ENCODE measurements at regions not wholly inside any gene's neighbourhood (a gene's known extent, or its start where the extent isn't known, plus 50 kb on each side); places are given as distances from the start of the nearest gene placed in this dataset.

GRCh38 chr14:66206554-66206953, 279.6 kb upstream of the CCDC196 start:
- DNase-seq = no peak
- Histone ChIP-seq H3K4me1 (ENCODE audit: control insufficient read depth in 1 of 2, insufficient read depth in 2 of 2, low read depth in 1 of 2, low read length in 1 of 2) (no peaks in the 10 kb centered on the region), H3K9me2 (no peaks in the 10 kb centered on the region), H3K9me3 (no peaks in the 10 kb centered on the region), H3K27ac (ENCODE audit: low read depth in 2 of 2, low read length in 1 of 2) (no peak overlapping the region), H3K4me3 (ENCODE audit: low read depth in 2 of 2, low read length in 1 of 2) (no peak overlapping the region), H3K4me2 (no peak overlapping the region), H2AFZ (ENCODE audit: low read depth) (no peak overlapping the region), H3K27me3 (ENCODE audit: insufficient read depth) (no peaks in the 10 kb centered on the region), H4K20me1 (ENCODE audit: insufficient read depth) (no peaks in the 10 kb centered on the region), H3K36me3 (replicated peaks in 1 of 2; ENCODE audit: control insufficient read depth in 1 of 2, insufficient read depth in 2 of 2, low read length in 1 of 2) (no peaks in the 10 kb centered on the region), H3K9ac (no peak overlapping the region), H3F3A (replicated peaks; ENCODE audit: insufficient read depth) (no peaks in the 10 kb centered on the region), H3K79me2 (ENCODE audit: insufficient read depth) (no peaks in the 10 kb centered on the region)
- WGBS (ENCODE audit: low lambda C conversion rate) = 4% methylated on average over 1 of the region's 2 CpGs
- TF ChIP-seq NFIC (IDR thresholded peaks at IDR 0.05; ENCODE audit: borderline replicate concordance) (no peak), MAX (IDR thresholded peaks at IDR 0.05; ENCODE audit: low read depth) (no peak), RAD21 (IDR thresholded peaks at IDR 0.05; ENCODE audit: low read length) (no peak), RXRA (IDR thresholded peaks at IDR 0.05; ENCODE audit: borderline replicate concordance, low read depth) (no peak), MEF2A (IDR thresholded peaks at IDR 0.05; ENCODE audit: borderline replicate concordance, low read depth) (no peak), PBX3 (IDR thresholded peaks at IDR 0.05) (no peak), SIN3A (IDR thresholded peaks at IDR 0.05; ENCODE audit: borderline replicate concordance, low read depth, low read length) (no peak), POLR2AphosphoS5 (IDR thresholded peaks at IDR 0.05; ENCODE audit: low read depth, low read length) (no peak), YY1 (IDR thresholded peaks at IDR 0.05; ENCODE audit: low read depth) (no peak), TAF1 (IDR thresholded peaks at IDR 0.05; ENCODE audit: borderline replicate concordance, low read depth, low read length) (no peak), JUND (IDR thresholded peaks at IDR 0.05) (no peak), RCOR1 (IDR thresholded peaks at IDR 0.05; ENCODE audit: low read length) (no peak), USF2 (IDR thresholded peaks at IDR 0.05; ENCODE audit: borderline replicate concordance, low read depth, low read length) (no peak), EZH2phosphoT487 (IDR thresholded peaks at IDR 0.05; ENCODE audit: borderline replicate concordance, low read depth) (no peak), ZBTB33 (IDR thresholded peaks at IDR 0.05; ENCODE audit: borderline replicate concordance, low read depth) (no peak), USF1 (IDR thresholded peaks at IDR 0.05; ENCODE audit: borderline replicate concordance, low read depth) (no peak), GATA2 (CRISPR knock-in tag; IDR thresholded peaks at IDR 0.05) (no peak)
- ChIA-PET CTCF (no interaction called here), POLR2A (no interaction called here)

All from SK-N-SH (cell line).